H9 (cell line): ENCODE measurements at regions not wholly inside any gene's neighbourhood (a gene's known extent, or its start where the extent isn't known, plus 50 kb on each side); places are given as distances from the start of the nearest gene placed in this dataset.

ENCODE experiments used
- DNase-seq: peaks from one replicate; pipeline ENCODE4 v3.0.0-alpha.2; 2017
- H2AFZ ChIP-seq: one replicate; pipeline ENCODE4 v1.6.1; 2013; ENCODE audit warnings: mild to moderate bottlenecking, low read length, control low read depth, moderate library complexity
- H2AK5ac ChIP-seq: 2 replicates; pipeline ENCODE4 v1.6.1; 2013; ENCODE audit warnings: low read length, control low read depth, mixed read lengths; ENCODE audit not compliant: insufficient read length
- H2BK120ac ChIP-seq: one replicate; pipeline ENCODE4 v1.6.1; 2013; ENCODE audit warnings: low read depth, mild to moderate bottlenecking, low read length, control low read depth, inconsistent platforms; ENCODE audit not compliant: poor library complexity, severe bottlenecking
- H2BK12ac ChIP-seq: 2 replicates; pipeline ENCODE4 v1.6.1; 2013; ENCODE audit warnings: low read length, control low read depth, mixed read lengths, low read depth; ENCODE audit not compliant: insufficient read length
- H2BK15ac ChIP-seq: 2 replicates; pipeline ENCODE4 v1.6.1; 2013; ENCODE audit warnings: low read depth, low read length, control low read depth
- H2BK20ac ChIP-seq: one replicate; pipeline ENCODE4 v1.6.1; 2013; ENCODE audit warnings: low read depth, mild to moderate bottlenecking, low read length, control low read depth, inconsistent platforms; ENCODE audit not compliant: poor library complexity, severe bottlenecking
- H2BK5ac ChIP-seq: 2 replicates; pipeline ENCODE4 v1.6.1; 2013; ENCODE audit warnings: low read length, control low read depth, mixed read lengths; ENCODE audit not compliant: insufficient read length
- H3K14ac ChIP-seq: 2 replicates; pipeline ENCODE4 v1.6.1; 2013; ENCODE audit warnings: low read length, control low read depth; ENCODE audit not compliant: insufficient read depth
- H3K18ac ChIP-seq: 2 replicates; pipeline ENCODE4 v1.6.1; 2013; ENCODE audit warnings: low read depth, mild to moderate bottlenecking, mixed read lengths, low read length, control low read depth; ENCODE audit not compliant: insufficient read length
- H3K23ac ChIP-seq: 2 replicates; pipeline ENCODE4 v1.6.1; 2013; ENCODE audit warnings: low read length, control low read depth, mixed read lengths, low read depth; ENCODE audit not compliant: insufficient read length
- H3K23me2 ChIP-seq: 2 replicates; pipeline ENCODE4 v1.6.1; 2013; ENCODE audit warnings: low read depth, mild to moderate bottlenecking, mixed read lengths, low read length, control low read depth; ENCODE audit not compliant: insufficient read length, poor library complexity, severe bottlenecking
- H3K27ac ChIP-seq: 2 replicates; pipeline ENCODE4 v1.5.1; 2013; ENCODE audit warnings: low read length, control low read depth, mixed read lengths, low read depth; ENCODE audit not compliant: insufficient read length
- H3K27me3 ChIP-seq: 2 replicates; pipeline ENCODE4 v1.6.1; 2013; ENCODE audit warnings: low read length, control low read depth, inconsistent platforms; ENCODE audit not compliant: insufficient read depth
- H3K4ac ChIP-seq: 2 replicates; pipeline ENCODE4 v1.6.1; 2013; ENCODE audit warnings: low read depth, mild to moderate bottlenecking, control low read depth, inconsistent platforms, low read length, moderate library complexity
- H3K4me1 ChIP-seq: 2 replicates; pipeline ENCODE4 v1.6.1; 2013; ENCODE audit warnings: low read length, control low read depth, inconsistent platforms; ENCODE audit not compliant: insufficient read depth
- H3K4me2 ChIP-seq: 2 replicates; pipeline ENCODE4 v1.6.1; 2013; ENCODE audit warnings: low read length, control low read depth, mixed read lengths; ENCODE audit not compliant: insufficient read length, insufficient read depth
- H3K56ac ChIP-seq: 2 replicates; pipeline ENCODE4 v1.6.1; 2013; ENCODE audit warnings: low read depth, mild to moderate bottlenecking, mixed read lengths, low read length, control low read depth; ENCODE audit not compliant: insufficient read length
- H3K79me1 ChIP-seq: 2 replicates; pipeline ENCODE4 v1.6.1; 2013; ENCODE audit warnings: low read depth, mild to moderate bottlenecking, moderate library complexity, low read length, control low read depth, inconsistent platforms; ENCODE audit not compliant: insufficient read depth, poor library complexity, severe bottlenecking
- H3K79me2 ChIP-seq: 2 replicates; pipeline ENCODE4 v1.6.1; 2013; ENCODE audit warnings: low read length, control low read depth, inconsistent platforms; ENCODE audit not compliant: insufficient read depth
- H3K9ac ChIP-seq: 2 replicates; pipeline ENCODE4 v1.6.1; 2013; ENCODE audit warnings: low read length, control low read depth, mixed read lengths; ENCODE audit not compliant: insufficient read length; ENCODE audit errors: extremely low read depth
- H3K9me3 ChIP-seq: one replicate; pipeline ENCODE4 v1.6.1; 2013; ENCODE audit warnings: low read depth, low read length, inconsistent platforms; ENCODE audit not compliant: control insufficient read depth
- H3T11ph ChIP-seq: one replicate; pipeline ENCODE4 v1.6.1; 2013; ENCODE audit warnings: mild to moderate bottlenecking, low read length, control low read depth, inconsistent platforms
- H4K20me1 ChIP-seq: one replicate; pipeline ENCODE4 v1.6.1; 2013; ENCODE audit not compliant: control insufficient read depth, insufficient read length, insufficient read depth
- H4K5ac ChIP-seq: 2 replicates; pipeline ENCODE4 v1.6.1; 2013; ENCODE audit warnings: low read depth, mild to moderate bottlenecking, mixed read lengths, low read length, control low read depth; ENCODE audit not compliant: insufficient read length
- H4K8ac ChIP-seq: replicated peaks from 2 replicates; pipeline ENCODE4 v1.6.1; 2013; ENCODE audit warnings: low read length, control low read depth, mixed read lengths, low read depth; ENCODE audit not compliant: insufficient read length
- H4K91ac ChIP-seq: 2 replicates; pipeline ENCODE4 v1.6.1; 2013; ENCODE audit warnings: low read depth, mild to moderate bottlenecking, moderate library complexity, mixed read lengths, low read length, control low read depth; ENCODE audit not compliant: insufficient read length
- H3K27ac Mint-ChIP-seq, 3 experiments: 2 replicates in 2 of 3; 3 replicates in 1 of 3; pipeline ENCODE4 v1.8.0; 2020 to 2021; ENCODE audit warnings: mixed read lengths in 3 of 3, mild to moderate bottlenecking in 1 of 3, moderate library complexity in 1 of 3
- H3K27me3 Mint-ChIP-seq: 2 replicates; pipeline ENCODE4 v1.8.0; 2021; ENCODE audit warnings: low read depth, mild to moderate bottlenecking, moderate library complexity, mixed read lengths
- H3K36me3 Mint-ChIP-seq, 3 experiments: 2 replicates in 2 of 3; 3 replicates in 1 of 3; pipeline ENCODE4 v1.8.0; 2020 to 2021; ENCODE audit warnings: low read depth in 3 of 3, mixed read lengths in 3 of 3; ENCODE audit not compliant: insufficient read depth in 1 of 3
- H3K4me1 Mint-ChIP-seq, 2 experiments: 2 replicates each; pipeline ENCODE4 v1.8.0; 2020; ENCODE audit warnings: mixed read lengths in 2 of 2
- H3K4me3 Mint-ChIP-seq, 2 experiments: 2 replicates in 1 of 2; 3 replicates in 1 of 2; pipeline ENCODE4 v1.8.0; 2020 to 2021; ENCODE audit warnings: mild to moderate bottlenecking in 2 of 2, mixed read lengths in 2 of 2, moderate library complexity in 1 of 2
- H3K9me3 Mint-ChIP-seq, 2 experiments: 2 replicates in 1 of 2; 3 replicates in 1 of 2; pipeline ENCODE4 v1.8.0; 2020; ENCODE audit warnings: mild to moderate bottlenecking in 2 of 2, mixed read lengths in 2 of 2, moderate library complexity in 1 of 2
- CTCF ChIP-seq: fragments of 200-600 bp; sonication (generic); conservative IDR thresholded peaks from 3 replicates; pipeline ENCODE4 v1.8.0; 2021; ENCODE audit warnings: antibody characterized with exemption, mild to moderate bottlenecking
- WGBS: extraction: QIAGEN DNeasy Blood & Tissue Kit; methylation state at CpG from one replicate; pipeline ENCODE4 v1.1.7; 2013; ENCODE audit warnings: missing lambda C conversion rate, low lambda C conversion rate, mixed read lengths; ENCODE audit not compliant: insufficient read length; ENCODE audit errors: extremely low coverage; 5-methylcytosine and 5-hydroxymethylcytosine counted together

- no peaks in the 10 kb centered on the region for H3K4me1 ChIP-seq
- no peak overlapping the region for H3K4ac ChIP-seq
- no peaks in the 10 kb centered on the region for H3K79me1 ChIP-seq
- H3K18ac ChIP-seq: no peak overlapping the region
- H2BK12ac ChIP-seq: no peak overlapping the region
- H3K56ac ChIP-seq: no peak overlapping the region
- no peak overlapping the region for H2BK120ac ChIP-seq
- no peaks in the 10 kb centered on the region for H3K9me3 ChIP-seq
- H2AK5ac ChIP-seq: no peak overlapping the region
- no peak overlapping the region for H3K27ac ChIP-seq
- no peaks in the 10 kb centered on the region for H3K27me3 ChIP-seq
- H2BK15ac ChIP-seq: no peak overlapping the region
- Mint-ChIP-seq H3K4me1 (peaks cover 0 to 3% of the 10 kb centered on the region in 2 experiments; a peak in 1 of 4 replicates), H3K4me3 (no peak overlapping the region), H3K9me3 (no peaks in the 10 kb centered on the region), H3K27ac (no peak overlapping the region; a peak in 1 of 7 replicates), H3K27me3 (no peaks in the 10 kb centered on the region; the same call in 1 of the 2 replicates), H3K36me3 (no peaks in the 10 kb centered on the region)
- no peak overlapping the region for H3K14ac ChIP-seq
- no peak overlapping the region for H2BK5ac ChIP-seq
- no peak overlapping the region for H4K8ac ChIP-seq
- H2AFZ ChIP-seq: no peak overlapping the region
- H4K91ac ChIP-seq: no peak overlapping the region
- no peaks in the 10 kb centered on the region for H3K23me2 ChIP-seq
- no peak for DNase-seq
- H3K4me2 ChIP-seq: no peak overlapping the region
- no peak for TF ChIP-seq CTCF
- no CpG with 5 or more reads among the region's 2 CpGs for WGBS
- no peaks in the 10 kb centered on the region for H3K79me2 ChIP-seq
- no peak overlapping the region for H2BK20ac ChIP-seq
- H3T11ph ChIP-seq: no peak overlapping the region
- H3K23ac ChIP-seq: no peak overlapping the region
- H4K20me1 ChIP-seq: no peaks in the 10 kb centered on the region
- H3K9ac ChIP-seq: no peak overlapping the region
- no peak overlapping the region for H4K5ac ChIP-seq
Observed at GRCh38 chr14:22394616-22395015, 194.4 kb downstream of the DAD1 start.
